ENCODE measurements at regions not wholly inside any gene's neighbourhood (a gene's known extent, or its start where the extent isn't known, plus 50 kb on each side); places are given as distances from the start of the nearest gene placed in this dataset.
"Not testable (repeated sequence)": the region's sequence is repeated elsewhere in the genome, so short reads cannot be mapped to it uniquely, and the experiment has no call there.

- H3K4me2 ChIP-seq (ENCODE audit: extremely low read depth, insufficient read depth, low read length): no peak overlapping the region
- H4K20me1 ChIP-seq (ENCODE audit: control insufficient read depth, extremely low read depth, insufficient read depth, low read length): no peaks in the 10 kb centered on the region
- DNase-seq (ENCODE audit: low read depth in 2 of 2): no peak
- H2AFZ ChIP-seq (ENCODE audit: low read length): no peak overlapping the region
- no peaks in the 10 kb centered on the region for H3K9me3 ChIP-seq (ENCODE audit: control insufficient read depth, insufficient read depth, low read depth, low read length)
- H3K27ac ChIP-seq (ENCODE audit: insufficient read depth, low read length): no peak overlapping the region
- no peaks in the 10 kb centered on the region for H3K79me2 ChIP-seq (ENCODE audit: control insufficient read depth, insufficient read depth, low read length)
- no peak overlapping the region for H3K4me3 ChIP-seq (replicated peaks in 1 of 4; ENCODE audit: control extremely low read depth in 1 of 4, insufficient read depth in 1 of 4, low read depth in 3 of 4, low read length in 4 of 4)
- TF ChIP-seq EZH2 (IDR thresholded peaks at IDR 0.05; ENCODE audit: low read length, missing control alignments) (no peak), CTCF (conservative IDR thresholded peaks at IDR 0.05 in 1 of 2, IDR thresholded peaks at IDR 0.05 in 1 of 2; ENCODE audit: low read depth in 1 of 2, low read length in 2 of 2) (no peak)
- no peak overlapping the region for H3K9ac ChIP-seq (ENCODE audit: insufficient read depth, low read length)
- no peaks in the 10 kb centered on the region for H3K27me3 ChIP-seq (ENCODE audit: control insufficient read depth, insufficient read depth, low read length)
- no peaks in the 10 kb centered on the region for H3K36me3 ChIP-seq (ENCODE audit: control insufficient read depth, insufficient read depth, low read length)
- no peaks in the 10 kb centered on the region for H3K4me1 ChIP-seq (ENCODE audit: control insufficient read depth, extremely low read depth, insufficient read depth, low read length)
Observed at GRCh38 chr7:26085771-26086170, 66.2 kb upstream of the NFE2L3 start.

GRCh38 chr7:26087321-26088091 is 64.5 kb upstream of the NFE2L3 start:
- H3K4me2 ChIP-seq (ENCODE audit: extremely low read depth, insufficient read depth, low read length): no peak overlapping the region
- no peak overlapping the region for H3K9ac ChIP-seq (ENCODE audit: insufficient read depth, low read length)
- H2AFZ ChIP-seq (ENCODE audit: low read length): no peak overlapping the region
- no peaks in the 10 kb centered on the region for H3K4me1 ChIP-seq (ENCODE audit: control insufficient read depth, extremely low read depth, insufficient read depth, low read length)
- H3K27ac ChIP-seq (ENCODE audit: insufficient read depth, low read length): no peak overlapping the region
- H3K36me3 ChIP-seq (ENCODE audit: control insufficient read depth, insufficient read depth, low read length): no peaks in the 10 kb centered on the region
- no peaks in the 10 kb centered on the region for H3K9me3 ChIP-seq (ENCODE audit: control insufficient read depth, insufficient read depth, low read depth, low read length)
- no peaks in the 10 kb centered on the region for H3K27me3 ChIP-seq (ENCODE audit: control insufficient read depth, insufficient read depth, low read length)
- H3K79me2 ChIP-seq (ENCODE audit: control insufficient read depth, insufficient read depth, low read length): no peaks in the 10 kb centered on the region
- H4K20me1 ChIP-seq (ENCODE audit: control insufficient read depth, extremely low read depth, insufficient read depth, low read length): no peaks in the 10 kb centered on the region
- H3K4me3 ChIP-seq (replicated peaks in 1 of 4; ENCODE audit: control extremely low read depth in 1 of 4, insufficient read depth in 1 of 4, low read depth in 3 of 4, low read length in 4 of 4): no peak overlapping the region
- no peak for TF ChIP-seq EZH2 (IDR thresholded peaks at IDR 0.05; ENCODE audit: low read length, missing control alignments)
- TF ChIP-seq CTCF (conservative IDR thresholded peaks at IDR 0.05 in 1 of 2, IDR thresholded peaks at IDR 0.05 in 1 of 2; ENCODE audit: low read depth in 1 of 2, low read length in 2 of 2): no peak
- DNase-seq (ENCODE audit: low read depth in 2 of 2): peak in 1 of 2 donors; percentile 3

GRCh38 chr7:26089469-26089868 is 62.5 kb upstream of the NFE2L3 start:
- not testable (repeated sequence) for H3K4me2 ChIP-seq (ENCODE audit: extremely low read depth, insufficient read depth, low read length); H4K20me1 ChIP-seq (ENCODE audit: control insufficient read depth, extremely low read depth, insufficient read depth, low read length); H3K9ac ChIP-seq (ENCODE audit: insufficient read depth, low read length); H3K36me3 ChIP-seq (ENCODE audit: control insufficient read depth, insufficient read depth, low read length); H3K9me3 ChIP-seq (ENCODE audit: control insufficient read depth, insufficient read depth, low read depth, low read length); H3K4me1 ChIP-seq (ENCODE audit: control insufficient read depth, extremely low read depth, insufficient read depth, low read length); H3K79me2 ChIP-seq (ENCODE audit: control insufficient read depth, insufficient read depth, low read length); H2AFZ ChIP-seq (ENCODE audit: low read length); H3K27ac ChIP-seq (ENCODE audit: insufficient read depth, low read length); H3K4me3 ChIP-seq (replicated peaks in 1 of 4; ENCODE audit: control extremely low read depth in 1 of 4, insufficient read depth in 1 of 4, low read depth in 3 of 4, low read length in 4 of 4); H3K27me3 ChIP-seq (ENCODE audit: control insufficient read depth, insufficient read depth, low read length); DNase-seq (ENCODE audit: low read depth in 2 of 2)
